Embryonic facial prominence (tissue), 1 donor: ENCODE measurements at regions not wholly inside any gene's neighbourhood (a gene's known extent, or its start where the extent isn't known, plus 50 kb on each side); places are given as distances from the start of the nearest gene placed in this dataset.
"Not testable (repeated sequence)": the region's sequence is repeated elsewhere in the genome, so short reads cannot be mapped to it uniquely, and the experiment has no call there.

Experiments used
- DNase-seq: peaks from one replicate; pipeline ENCODE4 v3.0.0-alpha.2; 2016; ENCODE audit errors: extremely low spot score

DNA sequence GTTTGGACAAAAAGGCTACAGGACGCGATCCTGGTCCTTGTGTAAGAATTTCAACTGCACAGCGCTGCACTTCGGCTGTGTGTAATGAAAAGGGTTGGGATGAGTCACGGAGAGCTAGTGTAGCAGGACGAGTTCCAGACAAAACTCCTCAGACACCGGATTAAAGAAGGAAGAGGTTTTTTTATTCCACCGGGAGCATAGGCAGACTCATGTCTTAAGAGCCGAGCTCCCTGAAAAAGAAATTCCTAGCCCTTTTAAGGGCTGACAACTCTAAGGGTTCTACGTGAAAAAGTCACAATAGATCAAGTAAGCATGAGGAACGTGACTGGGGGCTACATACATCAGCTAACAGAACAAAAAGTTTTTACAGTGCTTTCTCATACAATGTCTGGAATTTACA lies 54.8 kb upstream of the FAM90A1 start:
- not testable (repeated sequence) for DNase-seq

DNA sequence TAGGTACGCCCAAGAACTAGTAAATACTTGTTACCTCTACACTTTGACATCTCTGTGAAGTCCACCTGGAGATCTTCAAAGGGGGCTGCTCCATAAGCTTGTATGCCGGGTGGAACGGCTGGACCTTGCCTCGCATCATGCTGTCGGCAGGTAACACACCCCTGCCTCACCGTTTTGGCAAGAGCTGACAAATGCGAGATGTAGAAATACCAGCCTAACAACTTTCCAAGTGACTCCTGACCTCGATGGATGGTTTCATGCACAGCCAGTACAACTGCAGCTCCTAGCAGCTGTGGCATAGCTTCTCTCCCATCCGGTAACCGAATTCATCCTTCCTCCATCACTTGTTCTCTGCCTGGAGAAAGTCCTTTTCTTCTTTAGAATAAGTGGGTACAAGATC lies 58.3 kb upstream of the FAM90A1 start:
- not testable (repeated sequence) for DNase-seq

DNA sequence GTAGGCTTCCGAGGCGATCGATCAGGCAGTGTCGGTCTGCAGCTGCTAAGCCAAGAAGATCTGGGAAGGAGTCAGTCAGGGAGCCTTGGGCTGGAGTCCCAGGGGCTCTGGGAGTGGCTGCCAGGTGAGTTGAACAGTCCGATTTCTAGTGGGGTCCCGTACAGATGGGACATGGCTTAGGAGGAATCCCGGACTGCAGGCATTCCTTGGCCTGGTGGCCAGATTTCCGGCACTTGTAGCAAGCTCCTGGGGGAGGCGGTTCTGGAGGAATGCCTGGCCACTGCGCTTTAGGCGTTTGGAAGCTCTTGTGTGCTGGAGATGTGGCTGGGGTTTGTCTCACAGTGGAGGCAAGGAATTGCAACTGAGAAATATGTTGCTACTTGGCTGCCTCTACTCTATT lies 64.3 kb upstream of the FAM90A1 start:
- not testable (repeated sequence) for DNase-seq

DNA sequence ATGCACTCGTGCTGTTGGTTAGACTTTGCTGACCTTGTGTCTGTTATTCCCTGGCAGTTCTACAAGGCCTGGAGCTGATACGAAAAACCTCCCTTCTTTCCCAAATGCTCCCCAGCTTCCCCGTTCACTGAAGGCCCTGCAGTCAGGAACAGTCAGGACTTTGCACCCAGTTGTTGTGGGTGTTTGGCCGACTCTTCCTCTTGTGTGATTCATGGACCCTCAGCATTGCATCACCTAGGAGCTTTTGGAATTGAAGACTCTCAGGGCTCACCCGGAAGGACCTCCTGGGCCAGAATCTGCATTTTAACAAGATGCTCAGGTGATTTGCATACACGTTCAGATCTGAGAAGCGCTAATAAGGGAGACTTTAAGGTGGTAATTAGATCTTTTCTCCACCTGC lies 67.2 kb upstream of the FAM90A1 start:
- not testable (repeated sequence) for DNase-seq

GRCh38 chr12:8308611-8309010 lies 81.2 kb upstream of the FAM90A1 start:
- not testable (repeated sequence) for DNase-seq

GRCh38 chr12:8315997-8316396 lies 88.6 kb upstream of the FAM90A1 start:
- not testable (repeated sequence) for DNase-seq

GRCh38 chr12:8317675-8318074 lies 90.3 kb upstream of the FAM90A1 start:
- not testable (repeated sequence) for DNase-seq

DNA sequence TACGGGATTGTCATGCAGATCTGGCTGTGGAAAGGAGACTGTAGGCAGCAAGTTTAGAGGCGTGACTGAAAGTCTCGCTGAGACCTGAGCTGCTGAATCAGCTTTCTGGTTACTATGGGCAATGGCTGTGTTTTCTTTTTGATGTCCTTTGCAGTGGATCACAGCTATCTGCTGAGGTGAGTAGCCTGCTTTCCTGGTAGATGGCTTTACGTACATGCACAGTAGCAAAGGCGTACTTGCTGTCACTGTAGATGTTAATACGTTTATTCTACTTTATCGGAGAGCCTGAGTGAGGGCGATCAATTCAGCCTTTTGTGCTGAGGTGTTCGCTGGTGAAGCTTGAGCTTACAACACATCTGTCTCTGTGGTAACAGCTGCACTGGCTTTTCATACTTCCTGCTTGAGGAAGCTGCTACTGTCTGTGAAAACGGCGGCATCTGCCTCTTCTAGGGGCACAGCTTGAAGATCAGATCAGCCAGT lies 92.9 kb upstream of the FAM90A1 start:
- peak; percentile 7 for DNase-seq

GRCh38 chr12:8320791-8321370 lies 93.5 kb upstream of the FAM90A1 start:
- not testable (repeated sequence) for DNase-seq

GRCh38 chr12:8325145-8325839 lies 97.9 kb upstream of the FAM90A1 start:
- DNase-seq = not testable (repeated sequence)

DNA sequence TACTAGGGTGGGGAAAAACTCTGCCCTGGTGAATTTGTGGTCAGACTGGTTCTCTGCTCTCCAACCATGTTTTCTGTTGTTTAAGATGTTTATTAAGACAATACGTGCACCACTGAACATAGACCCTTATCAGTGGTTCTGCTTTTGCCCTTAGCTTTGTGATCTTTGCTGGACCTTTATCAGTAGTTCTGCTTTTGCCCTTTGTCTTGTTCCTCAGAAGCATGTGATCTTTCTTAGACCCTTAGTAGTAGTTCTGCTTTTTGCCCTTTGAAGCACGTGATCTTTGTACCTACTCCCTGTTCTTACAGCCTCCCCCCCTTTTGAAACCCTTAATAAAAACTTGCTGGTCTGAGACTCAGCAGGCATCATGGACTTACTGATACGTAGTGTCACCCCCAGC lies 101.4 kb upstream of the FAM90A1 start:
- not testable (repeated sequence) for DNase-seq

DNA sequence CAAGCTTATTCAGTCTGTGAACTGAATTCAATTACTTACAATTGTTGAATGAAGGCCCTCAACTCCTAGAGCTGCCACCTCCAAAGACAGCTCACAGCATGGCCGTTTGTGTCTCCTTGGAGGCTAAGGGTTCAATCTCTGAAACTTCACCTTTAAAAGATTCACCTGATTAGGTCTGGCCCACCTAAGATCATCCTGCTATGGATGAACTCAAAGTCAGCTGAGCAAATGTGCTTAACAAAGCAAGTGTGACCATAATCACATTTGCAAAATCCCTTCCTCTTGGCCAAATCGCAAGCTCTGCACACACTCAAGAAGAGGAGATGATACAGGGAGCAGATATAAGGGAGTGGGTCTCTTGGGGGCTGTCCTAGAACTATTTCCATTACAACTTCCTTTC lies 105.0 kb upstream of the FAM90A1 start:
- not testable (repeated sequence) for DNase-seq

- DNase-seq = not testable (repeated sequence)
Measured at GRCh38 chr12:8351073-8351472, 104.7 kb upstream of the CLEC6A start.

GRCh38 chr12:8354741-8355140 lies 101.0 kb upstream of the CLEC6A start:
- not testable (repeated sequence) for DNase-seq

DNA sequence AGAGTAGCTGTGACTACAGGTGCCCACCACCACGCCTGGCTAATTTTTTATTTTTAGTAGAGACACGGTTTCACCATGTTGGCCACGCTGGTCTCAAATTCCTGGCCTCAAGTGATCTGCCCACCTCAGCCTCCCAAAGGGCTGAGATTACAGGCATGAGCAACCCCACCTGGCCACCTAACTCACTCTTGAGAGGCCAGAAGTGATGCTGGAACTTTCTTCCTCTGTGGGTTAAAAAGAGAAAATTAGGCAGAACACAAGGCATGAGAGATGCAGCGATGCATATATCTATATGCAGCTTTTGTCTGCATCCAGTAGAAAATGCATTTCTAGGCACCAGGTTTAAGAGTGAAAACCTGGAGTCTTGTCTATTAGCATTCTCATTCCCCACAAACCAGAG lies 100.2 kb upstream of the CLEC6A start:
- not testable (repeated sequence) for DNase-seq

DNA sequence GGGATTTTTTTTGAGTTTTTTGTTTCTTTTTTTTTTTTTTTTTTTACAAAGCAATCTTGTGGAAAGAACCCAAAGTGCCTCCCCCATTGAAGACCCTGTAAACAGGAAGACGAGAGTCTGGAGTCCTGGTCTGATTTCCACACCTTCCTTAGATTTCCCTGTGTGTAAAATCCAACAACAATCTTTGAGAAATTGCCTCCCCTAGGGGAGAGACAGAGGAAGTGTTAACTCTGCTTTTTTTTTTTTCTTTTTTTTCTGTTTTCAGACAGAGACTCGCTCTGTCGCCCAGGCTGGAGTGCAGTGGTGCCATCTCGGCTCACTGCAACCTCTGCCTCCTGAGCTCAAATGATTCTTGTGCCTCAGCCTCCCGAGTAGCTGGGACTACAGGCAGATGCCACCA lies 82.0 kb upstream of the CLEC6A start:
- DNase-seq = not testable (repeated sequence)

GRCh38 chr12:8375122-8375521 lies 80.6 kb upstream of the CLEC6A start:
- not testable (repeated sequence) for DNase-seq

DNA sequence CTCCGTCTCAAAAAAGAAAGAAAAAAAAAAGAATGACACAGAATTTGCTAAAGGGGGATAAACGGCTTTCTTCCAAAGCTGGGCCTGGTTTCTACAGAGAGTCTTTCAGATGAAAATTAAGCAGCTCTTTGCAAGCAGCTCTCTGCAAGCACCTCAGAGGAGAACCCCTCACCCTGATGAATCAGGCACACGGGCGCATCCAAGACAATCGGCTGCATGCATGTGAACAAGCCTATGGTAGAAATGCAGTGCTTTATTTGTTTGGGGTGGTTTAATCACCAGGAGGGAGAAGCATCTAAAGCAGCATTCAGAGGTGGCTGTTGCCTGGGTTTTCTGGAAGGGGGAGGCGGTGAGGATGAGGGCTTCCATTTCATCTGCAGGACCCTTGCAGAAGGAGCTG lies 78.0 kb upstream of the CLEC6A start:
- not testable (repeated sequence) for DNase-seq

DNA sequence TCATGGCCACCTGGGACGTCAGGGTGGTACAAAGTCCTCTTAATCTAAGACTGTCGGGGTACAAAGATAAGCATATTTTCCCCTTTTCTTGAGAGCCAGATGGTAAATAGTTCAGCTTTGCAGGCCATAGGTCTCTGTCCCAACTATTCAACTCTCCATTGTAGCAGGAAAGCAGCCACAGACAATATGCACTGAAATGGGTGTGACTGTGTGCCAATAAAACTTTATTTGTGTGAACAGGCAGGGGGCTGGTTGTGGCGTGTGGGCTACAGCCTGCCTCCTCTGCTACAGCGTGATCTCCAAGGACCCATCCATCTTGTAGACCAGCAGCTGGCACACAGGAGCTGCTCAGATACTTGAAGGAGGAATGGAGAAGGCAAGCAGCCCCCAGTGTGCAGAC lies 73.2 kb upstream of the CLEC6A start:
- not testable (repeated sequence) for DNase-seq

DNA sequence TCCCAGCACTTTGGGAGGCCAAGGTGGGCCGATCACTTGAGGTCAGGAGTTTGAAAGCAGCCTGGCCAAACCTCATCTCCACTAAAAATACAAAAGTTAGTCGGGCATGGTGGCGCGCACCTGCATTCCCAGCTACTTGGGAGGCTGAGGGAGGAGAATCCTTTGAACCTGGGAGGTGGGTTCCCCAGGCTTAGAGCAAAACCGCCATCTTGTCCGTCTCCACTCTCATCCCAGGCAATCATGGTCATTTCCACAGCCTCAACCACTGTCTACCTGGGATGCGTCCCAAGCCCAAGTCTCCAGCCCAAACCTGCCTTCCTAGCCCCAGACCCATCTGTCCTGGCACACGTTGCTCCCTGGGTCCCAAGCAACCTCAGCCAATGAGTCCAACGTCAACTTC lies 71.1 kb upstream of the CLEC6A start:
- DNase-seq = not testable (repeated sequence)

DNA sequence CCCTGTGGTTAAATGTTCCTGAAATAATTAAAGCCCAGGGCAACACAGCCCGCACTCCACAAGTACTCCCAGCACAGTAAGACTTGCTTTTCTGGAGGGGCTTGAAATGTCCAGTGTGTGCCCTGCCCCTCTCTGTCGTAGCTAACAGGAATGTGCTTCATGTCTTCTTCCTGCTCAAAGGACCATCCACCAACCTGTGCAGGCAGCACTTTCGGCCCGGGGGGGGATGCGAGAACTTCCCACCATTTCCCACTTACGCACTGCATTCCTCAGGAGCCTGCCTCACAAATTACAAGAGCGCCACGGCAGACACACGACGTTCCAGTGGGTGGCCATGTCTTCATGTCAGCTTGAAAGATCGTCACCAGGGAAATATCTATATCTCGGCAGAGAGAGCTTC lies 70.3 kb upstream of the CLEC6A start:
- not testable (repeated sequence) for DNase-seq

DNA sequence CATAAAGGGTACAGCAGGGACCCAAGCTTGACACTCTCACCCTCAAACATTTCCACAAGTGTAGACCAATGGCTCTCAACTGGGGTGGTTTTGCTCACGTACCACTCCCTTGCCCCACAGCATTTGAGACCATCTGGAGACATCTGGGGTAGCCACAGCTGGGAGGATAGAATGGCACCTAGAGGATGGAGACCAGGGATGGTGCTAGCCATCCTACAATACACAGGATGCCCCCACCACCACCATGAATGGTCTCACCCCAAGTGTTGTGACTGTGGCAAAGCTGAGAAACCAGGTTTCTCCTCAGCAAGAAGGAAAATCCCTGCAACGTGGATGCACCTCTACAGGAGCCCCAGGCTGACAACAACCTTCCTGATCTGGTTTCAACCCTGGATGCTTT lies 69.1 kb upstream of the CLEC6A start:
- DNase-seq = not testable (repeated sequence)

- not testable (repeated sequence) for DNase-seq
Measured at GRCh38 chr12:8389296-8389695, 66.5 kb upstream of the CLEC6A start.
